Fibroblast of the aortic adventitia (primary cell): ENCODE measurements at regions not wholly inside any gene's neighbourhood (a gene's known extent, or its start where the extent isn't known, plus 50 kb on each side); places are given as distances from the start of the nearest gene placed in this dataset. TPM values are rescaled to one million over a fixed set of nuclear protein-coding genes. Genes with fewer than 3 reads are reported as not detected.

Experiments
- small RNA-seq: library from RNA; depleted of rRNA; stranded (forward); fragments of <200 nt; gene quantifications from one replicate; pipeline ENCODE3, GENCODE V24; 2012

Small RNA genes in the stretch of these regions (small RNA-seq; reads per million reads assigned to genes)
- gene RN7SL542P, result not detected
